Right ventricle myocardium superior (tissue), 1 donor: ENCODE measurements at regions not wholly inside any gene's neighbourhood (a gene's known extent, or its start where the extent isn't known, plus 50 kb on each side); places are given as distances from the start of the nearest gene placed in this dataset.
A peak's percentile ranks its signal among the peaks of the same experiment; 100 is the strongest.

ENCODE experiments used
- ATAC-seq: fragments of 200-7000 bp; cut with Tn5 transposase; one replicate; pipeline ENCODE4 v1.9.1; 2020; ENCODE audit warnings: mild to moderate bottlenecking; ENCODE audit not compliant: poor library complexity
- DNase-seq: peaks from one replicate; pipeline ENCODE4 v3.0.0-alpha.2; 2020
- intact Hi-C: fragments of 100-400 bp; cut with DNase I; formaldehyde crosslinking; loops from one replicate; pipeline ENCODE4 v1.11.2; 2022
- donor health status: DM: no; HTN: yes; CAD: no; lungs with severe emphysema.

- DNase-seq (no peak), ATAC-seq (no peak)
- intact Hi-C loops: no loop called here
Measured at GRCh38 chr7:25931156-25931555, 220.8 kb upstream of the NFE2L3 start.

GRCh38 chr7:25933921-25934320 lies 218.1 kb upstream of the NFE2L3 start:
- intact Hi-C loops: no loop called here
- DNase-seq (no peak), ATAC-seq (no peak)

- ATAC-seq: no peak
- intact Hi-C loops: no loop called here
- DNase-seq: no peak
Measured at GRCh38 chr7:25940086-25940906, 211.7 kb upstream of the NFE2L3 start.

- no peak for DNase-seq
- ATAC-seq: no peak
Measured at GRCh38 chr7:25944777-25945515, 207.1 kb upstream of the NFE2L3 start.

GRCh38 chr7:25945608-25946007 lies 206.4 kb upstream of the NFE2L3 start:
- intact Hi-C loops: no loop called here

More at GRCh38 chr7:25944777-25945515, 207.1 kb upstream of the NFE2L3 start:
- intact Hi-C loops: no loop called here

GRCh38 chr7:25946181-25946580 lies 205.8 kb upstream of the NFE2L3 start:
- DNase-seq (no peak), ATAC-seq (no peak)
- intact Hi-C loops: no loop called here

More at GRCh38 chr7:25945608-25946007, 206.4 kb upstream of the NFE2L3 start:
- no peak for DNase-seq
- ATAC-seq: no peak

- no peak for ATAC-seq
- intact Hi-C loops: no loop called here
- DNase-seq: no peak
Measured at GRCh38 chr7:25947669-25948516, 204.1 kb upstream of the NFE2L3 start.

- intact Hi-C loops: no loop called here
- DNase-seq (no peak), ATAC-seq (no peak)
Measured at GRCh38 chr7:25949736-25950487, 202.1 kb upstream of the NFE2L3 start.

- intact Hi-C loops: no loop called here
- DNase-seq (peak; percentile 94), ATAC-seq (peak; percentile 94)
Measured at GRCh38 chr7:25950488-25951413, 201.2 kb upstream of the NFE2L3 start.

GRCh38 chr7:25951414-25952260 lies 200.4 kb upstream of the NFE2L3 start:
- no peak for DNase-seq
- no peak for ATAC-seq
- intact Hi-C loops: no loop called here

GRCh38 chr7:25952261-25953057 lies 199.5 kb upstream of the NFE2L3 start:
- ATAC-seq: no peak
- DNase-seq: no peak
- intact Hi-C loops: no loop called here

- DNase-seq (no peak), ATAC-seq (no peak)
- intact Hi-C loops: no loop called here
Measured at GRCh38 chr7:25953859-25954258, 198.1 kb upstream of the NFE2L3 start.

GRCh38 chr7:25954395-25954794 lies 197.6 kb upstream of the NFE2L3 start:
- ATAC-seq (no peak), DNase-seq (no peak)
- intact Hi-C loops: no loop called here

GRCh38 chr7:25959168-25959734 lies 192.7 kb upstream of the NFE2L3 start:
- intact Hi-C loops: no loop called here
- DNase-seq: no peak
- no peak for ATAC-seq

- intact Hi-C loops: no loop called here
- ATAC-seq: peak; percentile 91
- DNase-seq: no peak
Measured at GRCh38 chr7:25963733-25964132, 188.3 kb upstream of the NFE2L3 start.
